CD1c-positive myeloid dendritic cell (primary cell): ENCODE measurements at regions not wholly inside any gene's neighbourhood (a gene's known extent, or its start where the extent isn't known, plus 50 kb on each side); places are given as distances from the start of the nearest gene placed in this dataset.
"Not testable (repeated sequence)": the region's sequence is repeated elsewhere in the genome, so short reads cannot be mapped to it uniquely, and the experiment has no call there.

Experiments used
- DNase-seq: peaks from one replicate; pipeline ENCODE4 v3.0.0-alpha.2; 2016; ENCODE audit errors: extremely low spot score

DNA sequence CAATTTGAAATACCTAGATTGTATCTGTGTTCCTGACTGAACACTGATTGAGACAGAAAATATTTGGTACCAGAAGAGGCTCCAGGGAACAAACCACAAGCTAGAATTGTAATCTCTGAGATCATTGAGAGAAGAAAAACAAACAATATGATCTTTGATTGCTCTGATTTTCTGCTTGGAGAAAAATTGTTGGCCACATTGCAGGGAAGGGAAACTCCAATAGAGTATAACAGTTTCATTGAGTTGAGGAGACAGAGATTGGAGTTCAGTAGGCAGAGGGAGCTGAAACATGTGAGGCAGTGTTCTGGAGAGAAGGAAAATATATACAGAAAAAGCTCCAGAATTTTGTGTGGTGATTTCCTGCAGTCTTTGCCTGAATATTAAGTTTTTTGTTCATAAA, 158.2 kb downstream of the C4orf33 start:
- DNase-seq = no peak

DNA sequence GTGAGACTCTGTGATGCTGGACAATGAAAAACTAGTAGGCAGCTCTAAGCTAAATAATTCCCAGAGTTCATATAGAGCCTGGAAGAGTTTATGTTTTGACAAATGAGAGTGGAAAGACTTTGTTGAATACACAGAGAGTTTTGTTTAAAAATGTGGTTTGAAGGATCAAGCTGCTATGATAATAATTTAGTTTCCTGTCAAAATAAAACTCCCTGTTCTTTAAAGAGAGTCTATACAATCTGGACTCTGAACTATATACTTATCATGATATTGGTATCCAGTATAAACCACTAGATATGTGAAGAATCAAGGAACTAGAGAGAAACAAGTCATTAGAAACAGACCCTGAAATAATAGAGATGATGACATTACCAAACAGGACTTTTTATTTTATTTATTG, 158.6 kb downstream of the C4orf33 start:
- no peak for DNase-seq

DNA sequence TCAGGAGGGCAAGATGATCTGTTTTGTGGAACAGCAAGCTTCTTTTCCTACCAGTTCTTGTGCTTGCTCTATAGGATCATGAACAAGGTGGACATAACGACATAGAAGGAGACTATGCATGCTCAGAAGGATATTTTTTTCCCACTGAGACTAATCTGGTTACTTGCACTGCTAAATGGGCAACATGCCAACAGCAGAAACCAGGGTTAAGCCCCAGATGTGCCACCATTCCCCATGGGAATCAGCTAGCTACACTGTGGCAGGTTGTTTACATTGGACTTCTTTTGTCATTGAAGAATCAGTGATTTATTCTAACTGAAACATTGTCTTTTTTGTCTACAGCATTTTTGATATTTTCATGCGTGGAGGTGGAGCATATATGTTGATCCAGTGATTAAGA, 165.6 kb downstream of the C4orf33 start:
- no peak for DNase-seq

DNA sequence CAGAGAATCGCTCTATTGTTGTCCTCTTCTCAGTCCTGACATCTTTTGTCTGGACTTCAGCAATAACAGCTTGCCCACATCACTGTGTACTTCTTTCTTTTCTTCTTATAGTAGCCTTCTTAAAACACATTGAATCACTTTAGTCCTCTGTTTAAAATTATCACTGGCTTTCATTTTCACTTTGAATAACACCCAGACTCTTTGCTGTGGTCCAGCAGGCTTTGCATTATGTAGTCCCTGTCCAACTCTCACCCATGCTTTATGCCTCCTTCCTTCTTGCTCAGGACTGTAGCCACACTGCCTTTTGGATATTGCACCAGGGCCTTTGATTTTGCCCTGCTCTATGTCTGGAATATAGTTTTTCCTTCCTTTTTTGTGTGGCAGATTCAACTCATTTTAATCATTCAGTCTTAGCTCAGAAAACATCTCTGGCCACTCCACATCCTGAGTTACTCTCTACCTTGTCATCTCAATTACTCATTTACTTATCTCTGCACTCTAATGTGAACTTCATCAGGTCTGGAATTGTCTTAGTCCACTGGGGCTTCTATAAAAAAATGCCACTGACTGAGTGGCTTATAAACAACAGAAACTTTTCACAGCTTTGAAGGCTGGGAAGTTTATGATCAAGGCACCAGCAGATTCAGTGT, 168.2 kb downstream of the C4orf33 start:
- no peak for DNase-seq

DNA sequence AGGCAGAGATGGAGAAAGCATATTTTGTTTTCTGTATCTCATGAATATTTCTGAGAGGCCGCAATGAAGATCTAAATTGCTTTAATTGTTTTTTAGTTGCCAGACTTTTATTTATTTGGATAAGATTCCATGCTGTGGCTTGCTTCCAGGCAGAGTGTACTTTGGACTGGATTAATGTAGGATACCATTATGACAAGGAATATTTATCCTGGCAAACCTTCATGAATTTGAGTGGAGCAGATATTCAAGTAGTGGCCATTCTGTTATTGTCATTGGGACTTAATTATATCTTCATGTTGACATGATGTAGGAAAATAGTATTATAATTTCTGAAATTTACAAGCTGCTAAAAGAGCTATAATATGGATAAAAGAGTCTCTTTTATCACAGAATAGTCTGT, 182.9 kb downstream of the C4orf33 start:
- no peak for DNase-seq

DNA sequence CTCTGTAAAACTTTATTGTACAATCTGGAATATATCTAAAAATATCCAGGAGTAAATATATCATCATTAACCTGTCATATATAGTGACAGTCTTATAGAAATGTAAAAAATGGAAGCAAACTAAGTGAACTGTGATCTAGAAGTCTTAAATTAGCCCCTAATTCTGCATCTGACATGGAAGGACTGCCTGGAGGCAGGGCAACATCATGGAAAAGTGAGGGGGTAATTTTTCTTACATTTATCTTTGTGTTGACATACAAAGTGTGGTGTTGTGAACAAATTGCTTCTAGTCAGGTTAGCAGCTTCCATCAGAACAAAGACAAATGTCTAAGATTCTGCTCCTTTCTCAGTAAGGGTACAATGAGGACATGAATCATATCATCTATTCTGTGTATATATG, 186.3 kb downstream of the C4orf33 start:
- DNase-seq = no peak

DNA sequence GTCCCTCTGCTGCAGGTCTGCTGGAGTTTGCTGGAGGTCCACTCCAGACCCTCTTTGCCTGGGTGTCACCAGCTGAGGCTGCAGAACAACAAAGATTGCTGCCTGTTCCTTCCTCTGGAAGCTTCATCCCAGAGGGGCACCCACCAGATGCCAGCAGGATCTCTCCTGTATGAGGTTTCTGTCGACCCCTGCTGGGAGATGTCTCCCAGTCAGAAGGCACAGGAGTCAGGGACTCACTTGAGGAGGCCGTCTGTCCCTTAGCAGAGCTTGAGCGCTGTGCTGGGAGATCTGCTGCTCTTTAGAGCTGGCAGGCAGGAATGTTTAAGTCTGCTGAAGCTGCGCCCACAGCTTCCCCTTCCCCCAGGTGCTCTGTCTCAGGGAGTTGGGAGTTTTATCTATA, 196.2 kb downstream of the C4orf33 start:
- not testable (repeated sequence) for DNase-seq

DNA sequence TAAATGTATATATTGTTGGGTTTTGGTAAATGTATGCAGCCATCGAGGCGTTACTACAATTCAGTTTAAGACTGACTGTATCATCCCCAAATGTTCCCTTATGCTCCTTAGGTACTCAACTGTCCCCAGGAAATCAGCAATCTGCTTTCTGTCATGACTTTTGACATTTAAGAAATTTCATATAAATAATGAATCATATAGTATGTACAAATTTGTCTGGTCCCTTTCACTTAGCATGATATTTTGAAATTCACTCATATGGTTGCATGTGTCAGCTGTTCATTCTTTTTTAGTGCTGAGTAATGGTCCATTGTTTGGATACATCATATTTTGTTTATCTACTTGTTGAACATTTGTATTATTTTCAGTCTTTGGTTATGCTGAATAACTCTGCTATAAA, 218.8 kb downstream of the C4orf33 start:
- DNase-seq = no peak

DNA sequence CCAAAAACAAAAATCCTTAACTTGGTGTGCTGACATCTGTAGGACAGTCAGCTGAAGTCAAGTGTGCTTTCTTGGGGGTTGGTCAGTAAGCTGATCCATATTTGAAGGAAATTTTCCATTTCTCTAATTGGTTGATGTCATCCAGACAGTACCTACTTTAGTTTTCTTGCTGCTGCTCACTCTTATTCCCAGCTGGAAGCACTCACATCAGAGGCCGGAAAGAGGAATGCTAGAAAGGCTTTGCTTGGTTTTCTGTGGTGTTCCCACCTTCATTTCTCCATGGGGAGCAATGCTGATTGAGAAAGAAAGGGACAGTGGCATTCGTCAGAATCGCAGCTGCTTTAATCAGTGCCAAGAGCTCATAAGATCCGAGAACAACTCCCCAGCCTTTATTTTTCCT, 227.0 kb downstream of the C4orf33 start:
- no peak for DNase-seq

DNA sequence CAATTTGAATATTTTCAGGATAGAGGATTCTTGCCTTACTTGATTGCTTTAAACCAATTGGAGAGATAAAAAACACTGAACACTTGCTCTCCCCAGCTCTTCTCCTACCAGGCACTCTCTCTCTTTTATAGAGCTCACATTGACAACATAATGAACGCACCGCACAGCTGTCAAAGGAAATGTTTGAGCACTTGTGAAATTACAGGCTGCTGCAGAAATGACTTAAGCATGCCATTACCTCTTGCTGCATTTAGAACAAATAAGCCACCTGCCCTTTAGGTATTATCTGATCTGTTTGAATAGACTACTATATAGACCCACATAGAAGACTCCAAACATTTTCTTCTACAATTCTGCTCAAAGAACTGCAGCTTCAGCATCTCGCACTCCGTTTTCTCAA, 227.7 kb downstream of the C4orf33 start:
- no peak for DNase-seq

DNA sequence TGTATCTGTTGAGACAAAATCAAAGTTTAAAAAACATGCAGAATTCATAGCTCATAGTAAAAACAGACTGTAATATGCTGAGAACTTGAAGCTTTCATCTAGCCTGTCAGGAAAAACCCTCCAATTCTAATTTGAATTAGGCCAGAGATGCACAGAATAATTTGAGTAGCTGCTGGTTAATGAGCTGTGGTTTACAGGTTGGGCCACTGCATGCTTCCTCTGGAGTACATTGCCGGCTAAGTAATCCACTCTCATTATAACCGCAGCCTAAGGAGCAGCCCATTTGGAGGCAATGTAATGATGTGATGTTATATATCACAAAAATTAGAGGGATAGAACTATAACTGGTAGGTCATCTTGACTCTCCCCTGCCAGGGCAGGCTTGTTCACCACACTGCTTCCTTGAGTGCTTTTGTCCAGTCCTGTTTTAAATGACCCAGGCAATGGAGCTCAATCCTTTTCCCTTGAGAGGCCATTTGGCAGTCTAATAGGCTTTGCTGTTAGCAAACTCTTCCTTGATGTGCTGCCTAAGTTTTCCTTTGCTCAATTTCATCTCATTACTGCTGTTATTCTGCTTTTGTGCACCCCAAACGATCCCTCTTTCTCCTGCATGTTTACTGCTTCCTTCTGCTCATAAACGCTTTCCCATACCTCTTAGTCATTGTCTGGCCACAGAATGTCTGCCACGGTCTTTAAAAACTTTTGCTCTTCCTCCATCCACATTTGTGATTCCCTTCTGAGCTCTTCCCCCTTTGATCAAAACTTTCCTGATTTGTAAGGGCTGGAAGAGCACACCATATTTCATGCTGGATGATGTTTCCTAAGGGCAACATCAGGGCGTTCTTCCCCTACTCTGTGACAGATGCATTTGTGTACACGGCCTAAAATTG, 230.9 kb downstream of the C4orf33 start:
- DNase-seq = peak; percentile 43

DNA sequence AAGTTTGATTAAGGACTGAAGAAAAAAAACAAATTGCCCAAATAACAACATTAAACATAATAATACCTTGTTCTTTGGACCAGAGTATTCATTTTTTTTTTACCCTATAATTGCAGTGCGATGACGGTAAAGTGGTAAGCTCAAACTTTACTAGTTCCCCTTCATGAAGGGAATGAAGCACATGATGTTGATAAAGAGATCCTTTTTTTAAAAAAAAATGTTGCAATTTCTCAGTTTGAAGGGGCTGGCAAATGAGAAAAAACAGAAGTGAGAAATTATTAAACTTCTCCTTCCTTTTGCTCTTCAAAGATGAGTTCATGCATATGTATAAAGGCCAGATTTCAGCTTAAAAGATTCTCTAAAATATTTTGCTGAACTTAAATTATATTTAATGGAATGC, 231.7 kb downstream of the C4orf33 start:
- peak; percentile 91 for DNase-seq

DNA sequence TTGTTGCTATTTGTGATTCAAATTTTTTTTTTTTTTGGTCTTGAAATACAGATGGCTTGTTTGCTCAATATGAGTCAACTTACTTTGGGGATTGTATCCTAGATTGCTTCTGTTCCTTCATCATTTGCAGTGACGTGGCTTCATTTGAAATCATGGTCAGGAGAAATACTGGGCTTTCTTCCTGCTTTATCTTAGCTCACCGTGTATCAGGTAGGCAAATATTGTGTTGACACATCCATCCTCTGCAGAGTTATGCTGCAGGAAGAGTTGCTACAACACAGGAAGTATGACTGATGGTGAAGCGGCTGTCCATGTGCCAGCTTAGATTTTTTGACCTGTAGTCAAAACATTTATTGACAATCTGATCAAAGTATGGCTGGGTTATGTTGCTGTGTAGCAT, 232.2 kb downstream of the C4orf33 start:
- peak; percentile 75 for DNase-seq

DNA sequence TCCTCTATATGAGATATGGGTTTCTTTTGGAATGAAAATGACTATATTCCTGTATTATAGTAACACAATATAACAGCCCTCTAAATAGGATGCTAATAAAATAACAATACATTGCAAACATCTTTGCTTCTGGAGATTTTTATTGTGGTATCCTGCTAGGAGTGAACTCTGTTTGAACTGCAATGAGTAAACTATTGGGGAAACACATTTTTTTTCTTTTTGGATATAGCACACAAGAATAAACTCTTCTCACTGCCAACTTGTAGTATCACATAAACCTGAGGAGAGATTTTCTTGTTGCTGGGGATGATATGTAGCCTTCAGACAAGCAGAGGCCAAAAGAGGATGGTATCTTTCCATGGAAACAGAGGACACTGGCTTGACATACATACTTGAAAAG, 238.2 kb downstream of the C4orf33 start:
- no peak for DNase-seq

DNA sequence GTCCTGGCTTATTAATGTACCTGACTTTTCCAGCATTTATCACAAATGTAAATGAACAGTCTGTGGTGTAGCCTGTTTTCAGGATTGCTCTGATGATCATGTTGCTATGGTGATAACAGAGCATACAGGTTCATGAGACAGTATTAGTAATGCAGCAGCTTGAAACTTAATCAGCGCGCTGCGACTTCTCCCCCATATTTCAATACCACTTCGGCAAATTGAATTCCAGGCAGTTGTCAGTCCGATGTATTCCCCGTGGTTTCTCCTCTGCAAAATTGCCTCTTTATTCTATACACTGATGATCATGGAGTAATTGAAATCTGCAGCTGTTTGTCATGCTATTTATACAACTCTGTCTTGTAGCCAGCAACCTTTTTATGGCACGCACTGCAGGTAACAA, 239.3 kb downstream of the C4orf33 start:
- DNase-seq = no peak

DNA sequence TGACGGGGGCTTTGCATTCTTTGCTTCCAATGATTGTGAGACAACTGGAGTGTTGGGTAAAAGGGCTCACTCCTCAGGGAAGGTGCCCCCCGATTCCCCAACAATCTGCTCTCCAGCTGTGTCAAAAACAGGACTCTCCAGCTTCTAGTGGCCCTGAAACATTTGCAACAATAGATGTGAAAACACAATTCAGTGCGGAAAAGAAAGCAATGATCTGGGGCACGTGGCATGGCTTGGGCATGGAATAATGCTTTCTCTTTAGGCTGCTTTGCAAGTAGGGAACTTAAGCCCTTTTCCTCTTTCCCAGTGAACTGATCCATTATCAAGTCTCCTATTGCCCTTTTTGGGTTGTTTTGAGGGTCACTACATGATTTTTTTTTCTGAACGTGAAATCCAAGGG, 239.9 kb downstream of the C4orf33 start:
- DNase-seq = no peak

DNA sequence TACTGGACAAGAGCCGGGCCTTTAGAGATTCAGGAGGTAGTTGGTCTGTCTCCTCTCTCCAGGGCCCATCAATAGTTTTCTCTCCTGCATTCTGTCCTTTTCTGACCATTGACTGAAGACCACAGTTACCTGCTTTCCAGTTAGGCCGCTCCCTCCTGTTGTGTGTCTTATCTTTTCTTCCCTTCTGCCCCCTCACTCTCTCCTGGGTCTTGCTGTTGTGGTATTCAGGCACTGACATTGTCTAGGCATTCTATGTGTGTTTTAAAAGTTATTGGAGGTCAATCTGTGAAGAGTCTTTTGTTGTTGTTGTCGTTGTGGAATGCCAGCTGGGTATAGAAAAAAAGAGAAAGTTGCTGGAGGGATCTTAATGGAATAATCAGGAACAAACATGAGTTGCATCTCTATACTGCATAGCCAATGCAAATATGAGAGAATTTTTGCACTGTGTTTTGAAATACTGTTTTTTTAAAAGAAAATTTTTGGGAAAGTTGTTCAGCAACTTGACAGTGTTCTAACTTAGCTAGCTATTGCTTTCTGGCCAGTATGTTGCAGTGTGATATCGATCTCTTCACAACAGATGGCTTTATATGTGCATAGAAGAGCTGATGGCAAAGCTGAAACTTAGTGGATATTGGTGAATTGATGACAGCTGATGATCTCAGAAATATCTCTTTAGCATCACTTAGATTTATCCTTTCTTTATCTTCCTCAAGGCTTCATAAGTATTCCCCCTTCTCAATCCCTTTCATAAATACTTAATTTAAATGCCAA, 240.7 kb downstream of the C4orf33 start:
- no peak for DNase-seq

DNA sequence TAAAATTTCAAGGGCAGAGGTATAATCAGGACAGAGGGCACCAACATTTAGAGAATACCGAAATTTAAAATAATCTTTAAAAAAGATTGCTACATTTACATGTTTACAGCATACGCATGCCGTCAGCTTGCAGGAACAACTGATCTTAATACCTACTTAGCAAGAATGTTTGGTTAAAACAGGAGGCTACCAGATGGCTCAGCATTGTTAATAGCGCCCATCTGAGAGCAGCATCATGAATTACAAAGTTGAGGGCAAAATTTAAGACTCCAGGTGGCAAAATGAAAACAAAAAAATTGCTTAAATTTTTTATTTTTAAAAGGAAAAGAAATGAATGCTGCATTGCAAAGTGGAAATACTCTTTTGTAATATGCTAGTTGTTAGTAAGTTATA, 241.3 kb downstream of the C4orf33 start:
- no peak for DNase-seq

DNA sequence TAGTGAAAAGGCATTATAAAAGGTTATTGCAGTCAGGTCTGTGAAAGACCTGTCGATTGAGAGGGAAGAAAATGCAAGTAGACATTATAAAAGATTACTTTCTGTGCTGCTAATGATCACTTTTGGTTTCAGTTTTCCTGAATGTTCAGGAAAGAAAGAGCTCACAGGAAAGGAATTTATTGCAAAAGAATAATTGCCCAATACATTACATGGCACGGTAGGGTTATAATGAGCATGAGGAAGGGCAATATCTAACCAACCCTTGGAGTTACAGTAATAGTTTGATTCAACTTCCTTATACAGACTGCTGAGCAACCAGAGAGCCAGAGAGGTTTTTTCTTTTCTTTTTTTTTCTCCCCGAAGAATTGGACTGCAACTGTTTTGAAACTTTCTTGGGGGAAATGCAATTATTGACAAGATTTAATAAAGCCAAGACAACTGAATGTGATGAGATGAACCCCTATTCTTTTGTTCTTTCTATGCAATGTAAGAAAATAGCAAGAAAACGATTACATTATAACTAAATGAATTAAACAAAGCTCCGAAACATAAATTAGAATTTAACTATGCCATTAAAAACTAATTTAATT, 247.0 kb downstream of the C4orf33 start:
- DNase-seq = peak; percentile 88

DNA sequence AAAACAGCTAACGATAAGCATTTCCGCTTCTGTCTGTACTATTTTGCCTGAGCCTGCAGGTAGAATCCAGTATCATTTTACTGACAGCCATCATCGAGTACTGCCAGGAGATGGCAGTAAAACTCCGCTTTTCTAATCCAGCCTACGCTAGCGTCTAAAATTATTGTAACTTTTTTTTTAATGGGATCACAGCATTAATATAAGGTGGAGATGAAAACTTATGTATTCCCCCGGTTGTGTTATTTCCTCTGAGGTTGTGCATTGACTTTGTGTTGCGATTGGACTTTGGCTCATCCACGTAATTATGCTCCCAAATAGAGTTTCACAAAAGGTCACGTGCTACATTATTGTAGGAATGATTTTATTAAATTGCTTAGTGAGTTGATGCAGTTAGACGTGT, 248.1 kb downstream of the C4orf33 start:
- DNase-seq = peak; percentile 61

DNA sequence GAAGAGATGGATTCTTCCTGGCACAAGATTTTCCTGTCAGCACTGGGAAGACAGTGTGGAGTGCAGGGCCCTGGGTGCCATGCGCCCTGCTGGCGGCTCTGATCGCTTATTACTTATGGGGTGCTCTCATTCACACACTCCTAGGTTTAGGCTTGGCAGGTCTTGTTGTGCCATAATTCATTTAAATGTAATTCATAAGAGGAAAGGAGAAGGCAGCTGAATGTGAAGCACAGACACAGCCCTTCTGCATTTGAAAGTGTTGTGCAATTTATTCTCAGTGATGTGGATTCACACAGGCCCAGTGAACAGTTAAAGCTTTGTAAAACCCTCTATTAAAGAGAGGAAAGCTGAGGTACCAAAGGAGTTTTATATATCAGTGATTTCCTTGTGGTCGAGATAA, 249.7 kb downstream of the C4orf33 start:
- DNase-seq = peak; percentile 28

DNA sequence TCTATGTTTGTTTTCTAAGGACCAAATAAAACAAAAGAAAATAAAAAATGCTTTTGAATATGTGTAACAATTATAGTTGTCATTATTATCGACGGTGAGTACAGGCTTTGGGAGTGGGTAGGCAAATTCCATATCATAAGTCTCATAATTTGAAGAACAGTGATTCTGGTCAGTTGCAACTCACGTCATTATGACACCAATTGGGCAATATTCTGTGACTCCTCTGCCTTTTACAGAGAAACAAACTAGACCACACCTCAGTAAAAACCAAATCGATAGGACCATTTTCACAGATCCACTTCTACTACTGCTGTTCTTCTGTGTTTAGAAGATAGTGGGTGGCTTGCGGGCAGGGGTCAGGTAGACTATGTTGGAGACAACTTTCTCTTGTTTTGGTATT, 250.1 kb downstream of the C4orf33 start:
- peak; percentile 45 for DNase-seq
